Mesendoderm (in vitro differentiated cells): ENCODE measurements at regions not wholly inside any gene's neighbourhood (a gene's known extent, or its start where the extent isn't known, plus 50 kb on each side); places are given as distances from the start of the nearest gene placed in this dataset.

Experiments
- DNase-seq: peaks from one replicate; pipeline ENCODE4 v3.0.0; 2013
- H2AK5ac ChIP-seq: 2 replicates; pipeline ENCODE4 v1.6.1; 2013; ENCODE audit warnings: low read length, inconsistent platforms
- H2BK120ac ChIP-seq: 2 replicates; pipeline ENCODE4 v1.6.1; 2013; ENCODE audit warnings: low read depth, mild to moderate bottlenecking, low read length, moderate library complexity, mixed read lengths
- H2BK15ac ChIP-seq: replicated peaks from 2 replicates; pipeline ENCODE4 v1.6.1; 2013; ENCODE audit warnings: low read depth, mild to moderate bottlenecking, moderate library complexity
- H2BK5ac ChIP-seq: 2 replicates; pipeline ENCODE4 v1.6.1; 2013; ENCODE audit warnings: low read length, inconsistent platforms
- H3K18ac ChIP-seq: 2 replicates; pipeline ENCODE4 v1.6.1; 2013; ENCODE audit warnings: mild to moderate bottlenecking, low read length, mixed read lengths
- H3K23ac ChIP-seq: one replicate; pipeline ENCODE4 v1.6.1; 2013; ENCODE audit warnings: low read length
- H3K27ac ChIP-seq: 2 replicates; pipeline ENCODE4 v1.5.1; 2013; ENCODE audit warnings: low read depth, mild to moderate bottlenecking, inconsistent platforms, low read length, moderate library complexity
- H3K27me3 ChIP-seq: 2 replicates; pipeline ENCODE4 v1.6.1; 2013; ENCODE audit warnings: low read length, control low read depth, mild to moderate bottlenecking, inconsistent platforms; ENCODE audit not compliant: insufficient read depth, poor library complexity
- H3K36me3 ChIP-seq: 2 replicates; pipeline ENCODE4 v1.6.1; 2013; ENCODE audit warnings: low read length, inconsistent platforms; ENCODE audit not compliant: control insufficient read depth, insufficient read depth
- H3K4ac ChIP-seq: one replicate; pipeline ENCODE4 v1.6.1; 2013; ENCODE audit warnings: low read depth, mild to moderate bottlenecking, low read length, moderate library complexity
- H3K4me1 ChIP-seq: 2 replicates; pipeline ENCODE4 v1.6.1; 2013; ENCODE audit warnings: low read depth, low read length, inconsistent platforms; ENCODE audit not compliant: control insufficient read depth
- H3K4me2 ChIP-seq: 2 replicates; pipeline ENCODE4 v1.6.1; 2013; ENCODE audit warnings: low read length
- H3K4me3 ChIP-seq: 2 replicates; pipeline ENCODE4 v1.5.1; 2013; ENCODE audit warnings: mild to moderate bottlenecking, low read length
- H3K56ac ChIP-seq: one replicate; pipeline ENCODE4 v1.6.1; 2013; ENCODE audit warnings: low read length
- H3K79me1 ChIP-seq: 2 replicates; pipeline ENCODE4 v1.6.1; 2013; ENCODE audit warnings: low read length, inconsistent platforms
- H3K79me2 ChIP-seq: 2 replicates; pipeline ENCODE4 v1.6.1; 2013; ENCODE audit warnings: mild to moderate bottlenecking, low read length; ENCODE audit not compliant: control insufficient read depth, insufficient read depth
- H3K9ac ChIP-seq: 2 replicates; pipeline ENCODE4 v1.6.1; 2013; ENCODE audit warnings: low read length, inconsistent platforms
- H4K5ac ChIP-seq: one replicate; pipeline ENCODE4 v1.6.1; 2013; ENCODE audit warnings: low read length
- H4K8ac ChIP-seq: one replicate; pipeline ENCODE4 v1.6.1; 2013; ENCODE audit warnings: low read depth, mild to moderate bottlenecking, control low read depth, low read length, moderate library complexity
- whole genome bisulfite sequencing: extraction: QIAGEN DNeasy Blood & Tissue Kit; methylation state at CpG from one replicate; pipeline ENCODE4 v1.1.7; 2013; ENCODE audit warnings: low lambda C conversion rate, missing lambda C conversion rate; ENCODE audit not compliant: insufficient coverage; ENCODE audit errors: extremely low coverage; 5-methylcytosine and 5-hydroxymethylcytosine counted together

GRCh38 chr6:9914951-9915350 is 499.9 kb downstream of the TFAP2A start:
- Histone ChIP-seq H4K8ac (no peak overlapping the region), H3K79me2 (no peaks in the 10 kb centered on the region), H2AK5ac (no peak overlapping the region), H2BK15ac (no peak overlapping the region), H3K18ac (no peak overlapping the region), H3K36me3 (no peaks in the 10 kb centered on the region), H3K4me2 (no peak overlapping the region), H3K4me3 (no peak overlapping the region), H2BK120ac (no peak overlapping the region), H3K4me1 (no peaks in the 10 kb centered on the region), H3K23ac (no peak overlapping the region), H2BK5ac (no peak overlapping the region), H4K5ac (no peak overlapping the region), H3K4ac (no peak overlapping the region), H3K27me3 (no peaks in the 10 kb centered on the region), H3K56ac (no peak overlapping the region), H3K27ac (no peak overlapping the region), H3K9ac (no peak overlapping the region), H3K79me1 (no peaks in the 10 kb centered on the region)
- WGBS, result no CpG with 5 or more reads among the region's 5 CpGs
- DNase-seq, result no peak

DNA sequence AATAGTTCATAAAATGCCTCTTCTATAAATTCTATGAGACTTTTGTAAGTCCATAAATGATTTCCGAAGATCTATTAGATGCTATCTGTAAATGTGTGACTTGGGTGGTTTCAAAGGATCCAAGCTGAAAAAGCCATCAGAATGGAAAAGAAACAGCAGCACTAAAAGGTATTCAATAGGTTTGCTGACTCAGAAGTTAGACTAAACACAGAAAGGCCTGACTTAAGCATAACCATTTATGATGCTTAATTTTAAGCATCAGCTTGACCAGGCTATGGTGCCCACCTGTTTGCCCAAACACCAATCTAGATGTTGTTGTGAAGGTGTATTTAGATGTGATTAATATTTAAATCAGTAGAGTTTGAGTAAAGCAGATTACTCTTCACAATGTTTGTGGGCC is 513.5 kb downstream of the TFAP2A start:
- H3K27ac ChIP-seq, result no peak overlapping the region
- WGBS, result no CpG with 5 or more reads among the region's 1 CpG
- no peaks in the 10 kb centered on the region for H3K79me2 ChIP-seq
- no peak overlapping the region for H3K9ac ChIP-seq
- no peak overlapping the region for H3K4me3 ChIP-seq
- no peak overlapping the region for H2BK120ac ChIP-seq
- H2BK5ac ChIP-seq, result no peak overlapping the region
- no peak for DNase-seq
- H2AK5ac ChIP-seq, result no peak overlapping the region
- no peak overlapping the region for H4K5ac ChIP-seq
- no peak overlapping the region for H3K18ac ChIP-seq
- no peak overlapping the region for H4K8ac ChIP-seq
- no peak overlapping the region for H2BK15ac ChIP-seq
- no peak overlapping the region for H3K4me2 ChIP-seq
- H3K4me1 ChIP-seq, result no peaks in the 10 kb centered on the region
- no peak overlapping the region for H3K56ac ChIP-seq
- H3K36me3 ChIP-seq, result no peaks in the 10 kb centered on the region
- no peak overlapping the region for H3K4ac ChIP-seq
- H3K27me3 ChIP-seq, result no peaks in the 10 kb centered on the region
- H3K23ac ChIP-seq, result no peak overlapping the region
- H3K79me1 ChIP-seq, result no peaks in the 10 kb centered on the region

DNA sequence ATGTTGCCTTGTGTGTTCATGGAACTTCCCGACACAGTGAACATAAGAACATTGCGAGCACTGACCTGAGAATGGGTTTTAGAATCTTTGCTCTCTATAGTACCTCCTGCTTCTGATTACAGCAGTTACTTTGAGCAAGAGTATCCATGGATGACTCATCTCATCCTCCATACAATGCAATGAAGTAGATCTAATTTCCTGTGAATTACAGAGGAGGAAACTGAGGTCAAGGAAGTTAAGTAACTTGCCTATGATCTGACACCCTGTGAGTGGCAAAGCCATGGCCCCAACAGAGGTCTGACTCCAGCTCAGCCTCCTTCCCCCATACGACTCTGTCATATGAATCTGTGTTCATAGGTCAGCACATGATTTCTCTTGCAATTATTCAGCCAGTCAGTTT is 518.1 kb downstream of the TFAP2A start:
- Histone ChIP-seq H3K79me2 (no peaks in the 10 kb centered on the region), H3K4me1 (no peaks in the 10 kb centered on the region), H3K23ac (no peak overlapping the region), H3K56ac (no peak overlapping the region), H3K27me3 (no peaks in the 10 kb centered on the region), H2BK15ac (no peak overlapping the region), H3K79me1 (no peaks in the 10 kb centered on the region), H3K4ac (no peak overlapping the region), H4K8ac (no peak overlapping the region), H3K4me2 (no peak overlapping the region), H3K9ac (no peak overlapping the region), H3K36me3 (no peaks in the 10 kb centered on the region), H4K5ac (no peak overlapping the region), H3K27ac (no peak overlapping the region), H2BK120ac (no peak overlapping the region), H3K4me3 (no peak overlapping the region), H2BK5ac (no peak overlapping the region), H3K18ac (no peak overlapping the region), H2AK5ac (no peak overlapping the region)
- DNase-seq, result peak; percentile 4
- no CpG with 5 or more reads among the region's 3 CpGs for WGBS

DNA sequence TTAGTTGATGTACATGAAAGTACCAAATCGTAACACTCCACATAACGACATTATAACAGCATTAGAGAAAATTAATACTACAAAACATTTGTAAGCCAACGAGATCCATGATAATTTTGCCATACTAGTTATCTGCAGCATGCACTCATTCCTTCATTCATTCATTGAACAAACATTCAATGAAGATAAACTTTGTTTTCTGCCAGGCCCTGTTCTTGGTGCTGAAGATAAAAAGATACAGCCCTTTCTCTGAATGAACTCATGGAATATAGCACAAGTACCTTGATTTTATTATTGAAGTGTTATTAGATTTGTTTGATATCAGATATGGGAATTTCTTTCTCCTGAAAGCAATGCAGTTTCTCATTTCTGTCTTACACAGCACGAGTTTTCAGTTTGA is 524.0 kb downstream of the TFAP2A start:
- H3K79me2 ChIP-seq, result no peaks in the 10 kb centered on the region
- H3K4me2 ChIP-seq, result no peak overlapping the region
- no peaks in the 10 kb centered on the region for H3K4me1 ChIP-seq
- no peaks in the 10 kb centered on the region for H3K27me3 ChIP-seq
- no peaks in the 10 kb centered on the region for H3K79me1 ChIP-seq
- DNase-seq, result no peak
- no peak overlapping the region for H3K23ac ChIP-seq
- no peak overlapping the region for H2BK5ac ChIP-seq
- H2BK15ac ChIP-seq, result no peak overlapping the region
- H3K9ac ChIP-seq, result no peak overlapping the region
- H4K5ac ChIP-seq, result no peak overlapping the region
- no peak overlapping the region for H3K4me3 ChIP-seq
- no peak overlapping the region for H3K27ac ChIP-seq
- no peak overlapping the region for H3K18ac ChIP-seq
- no peaks in the 10 kb centered on the region for H3K36me3 ChIP-seq
- H2AK5ac ChIP-seq, result no peak overlapping the region
- H4K8ac ChIP-seq, result no peak overlapping the region
- no peak overlapping the region for H3K56ac ChIP-seq
- no peak overlapping the region for H3K4ac ChIP-seq
- no CpG with 5 or more reads among the region's 4 CpGs for whole genome bisulfite sequencing
- H2BK120ac ChIP-seq, result no peak overlapping the region

GRCh38 chr6:9890469-9890868 is 524.4 kb downstream of the TFAP2A start:
- Histone ChIP-seq H3K4me2 (no peak overlapping the region), H3K27me3 (no peaks in the 10 kb centered on the region), H3K56ac (no peak overlapping the region), H2AK5ac (no peak overlapping the region), H3K4me3 (no peak overlapping the region), H2BK120ac (no peak overlapping the region), H3K79me2 (no peaks in the 10 kb centered on the region), H3K23ac (no peak overlapping the region), H2BK15ac (no peak overlapping the region), H4K8ac (no peak overlapping the region), H3K18ac (no peak overlapping the region), H2BK5ac (no peak overlapping the region), H3K4me1 (no peaks in the 10 kb centered on the region), H3K27ac (no peak overlapping the region), H3K9ac (no peak overlapping the region), H3K79me1 (no peaks in the 10 kb centered on the region), H3K4ac (no peak overlapping the region), H3K36me3 (no peaks in the 10 kb centered on the region), H4K5ac (no peak overlapping the region)
- WGBS, result no CpG with 5 or more reads among the region's 3 CpGs
- DNase-seq, result no peak

GRCh38 chr6:9878535-9878934 is 536.3 kb downstream of the TFAP2A start:
- no peak overlapping the region for H4K5ac ChIP-seq
- WGBS, result no CpG with 5 or more reads among the region's 1 CpG
- H3K4me1 ChIP-seq, result no peaks in the 10 kb centered on the region
- H3K4ac ChIP-seq, result no peak overlapping the region
- H3K56ac ChIP-seq, result no peak overlapping the region
- no peak overlapping the region for H3K27ac ChIP-seq
- no peak overlapping the region for H3K4me3 ChIP-seq
- no peak overlapping the region for H4K8ac ChIP-seq
- H2AK5ac ChIP-seq, result no peak overlapping the region
- no peaks in the 10 kb centered on the region for H3K27me3 ChIP-seq
- DNase-seq, result no peak
- no peaks in the 10 kb centered on the region for H3K36me3 ChIP-seq
- H2BK5ac ChIP-seq, result no peak overlapping the region
- H3K9ac ChIP-seq, result no peak overlapping the region
- H3K23ac ChIP-seq, result no peak overlapping the region
- H3K18ac ChIP-seq, result no peak overlapping the region
- H2BK120ac ChIP-seq, result no peak overlapping the region
- H3K79me2 ChIP-seq, result no peaks in the 10 kb centered on the region
- no peak overlapping the region for H2BK15ac ChIP-seq
- no peak overlapping the region for H3K4me2 ChIP-seq
- H3K79me1 ChIP-seq, result no peaks in the 10 kb centered on the region
